ENCODE measurements at regions not wholly inside any gene's neighbourhood (a gene's known extent, or its start where the extent isn't known, plus 50 kb on each side); places are given as distances from the start of the nearest gene placed in this dataset.

GRCh38 chr6:156538875-156539660, 238.1 kb upstream of the ARID1B start:
- no peak for DNase-seq (ENCODE audit: low read depth, low spot score)
- no peak overlapping the region for H3K27ac ChIP-seq

DNA sequence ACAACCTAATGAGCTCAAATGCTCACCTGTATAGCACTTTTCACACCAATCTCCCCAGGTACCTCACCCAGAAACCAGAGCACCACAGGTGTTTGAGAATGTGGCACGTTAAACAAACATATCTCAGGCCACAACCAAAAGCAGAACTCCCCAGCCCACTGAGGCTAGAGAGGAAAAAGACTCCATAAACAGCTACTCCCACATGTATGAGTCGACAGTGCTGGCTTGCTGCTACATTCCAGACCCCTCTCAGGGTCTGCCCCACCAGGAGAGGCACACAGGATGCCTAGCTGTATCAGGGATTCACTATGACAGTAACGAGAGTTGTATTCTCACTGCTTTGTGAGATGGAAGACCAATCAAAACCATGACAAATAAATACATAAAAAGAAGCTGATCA, 242.6 kb upstream of the ARID1B start:
- DNase-seq (ENCODE audit: low read depth, low spot score): no peak

DNA sequence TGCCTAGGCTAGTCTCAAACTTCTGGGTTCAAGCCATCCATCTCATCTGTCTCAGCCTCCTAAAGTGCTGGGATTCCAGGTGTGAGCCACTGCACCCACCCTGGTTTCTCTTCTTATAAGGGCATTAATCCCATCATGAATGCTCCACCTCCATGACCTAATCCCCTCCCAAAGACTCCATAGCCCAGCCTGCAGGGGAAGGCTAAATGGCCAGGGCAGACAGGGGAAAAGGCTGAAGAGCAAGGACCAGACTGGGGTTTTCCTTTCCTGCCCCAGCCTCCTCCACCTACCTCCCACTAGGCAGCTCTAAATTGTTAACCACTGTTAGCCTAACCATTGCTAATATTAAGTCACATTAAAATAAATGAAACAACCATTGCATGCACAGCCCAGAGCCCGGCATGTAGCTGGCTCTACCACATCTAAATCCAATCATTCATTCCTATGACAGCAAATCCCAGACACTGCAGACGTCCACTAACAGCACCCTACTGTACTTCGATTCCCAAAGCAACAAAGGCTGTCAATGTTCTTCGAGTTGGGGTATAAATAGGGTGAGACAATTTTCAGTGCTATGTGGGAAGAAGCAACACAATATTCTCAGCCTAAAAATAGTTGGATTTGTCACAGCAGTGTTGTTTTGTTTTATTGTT, 243.2 kb upstream of the ARID1B start:
- no peak for DNase-seq (ENCODE audit: low read depth, low spot score)
- H3K27ac ChIP-seq: no peak overlapping the region

More for the DNA sequence above, 242.6 kb upstream of the ARID1B start:
- no peak overlapping the region for H3K27ac ChIP-seq

GRCh38 chr6:156526081-156526480, 251.1 kb upstream of the ARID1B start:
- H3K27ac ChIP-seq: no peak overlapping the region
- no peak for DNase-seq (ENCODE audit: low read depth, low spot score)

- H3K27ac ChIP-seq: no peak overlapping the region
- no peak for DNase-seq (ENCODE audit: low read depth, low spot score)
Observed at GRCh38 chr6:156525541-156525940, 251.6 kb upstream of the ARID1B start.

- H3K27ac ChIP-seq: no peak overlapping the region
- no peak for DNase-seq (ENCODE audit: low read depth, low spot score)
Observed at GRCh38 chr6:156519940-156520339, 257.2 kb upstream of the ARID1B start.

- DNase-seq (ENCODE audit: low read depth, low spot score): no peak
- no peak overlapping the region for H3K27ac ChIP-seq
Observed at GRCh38 chr6:156517088-156517487, 260.1 kb upstream of the ARID1B start.

GRCh38 chr6:156515242-156515641, 261.9 kb upstream of the ARID1B start:
- no peak overlapping the region for H3K27ac ChIP-seq
- DNase-seq (ENCODE audit: low read depth, low spot score): no peak

DNA sequence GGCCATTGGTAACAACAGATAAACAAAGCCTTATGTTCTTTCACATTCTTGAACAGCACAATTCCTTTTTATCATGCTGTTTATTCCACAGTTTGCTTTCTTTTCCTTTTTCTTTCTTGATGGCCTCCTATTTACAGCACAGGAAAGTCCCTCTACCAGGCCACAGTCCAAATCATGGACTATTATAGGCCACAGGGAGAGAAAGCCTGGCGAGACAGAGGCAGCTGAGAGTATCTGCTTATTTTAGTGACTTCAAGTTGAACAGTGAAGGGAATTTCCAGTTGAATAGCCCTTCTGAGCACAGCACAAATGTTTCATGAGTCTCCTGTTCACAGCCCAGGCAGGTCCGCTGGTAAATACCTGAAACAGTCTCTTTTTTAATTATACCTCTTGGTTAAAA, 263.7 kb upstream of the ARID1B start:
- DNase-seq (ENCODE audit: low read depth, low spot score): no peak
- no peak overlapping the region for H3K27ac ChIP-seq

- no peak overlapping the region for H3K27ac ChIP-seq
- DNase-seq (ENCODE audit: low read depth, low spot score): no peak
Observed at GRCh38 chr6:156511570-156511969, 265.6 kb upstream of the ARID1B start.

DNA sequence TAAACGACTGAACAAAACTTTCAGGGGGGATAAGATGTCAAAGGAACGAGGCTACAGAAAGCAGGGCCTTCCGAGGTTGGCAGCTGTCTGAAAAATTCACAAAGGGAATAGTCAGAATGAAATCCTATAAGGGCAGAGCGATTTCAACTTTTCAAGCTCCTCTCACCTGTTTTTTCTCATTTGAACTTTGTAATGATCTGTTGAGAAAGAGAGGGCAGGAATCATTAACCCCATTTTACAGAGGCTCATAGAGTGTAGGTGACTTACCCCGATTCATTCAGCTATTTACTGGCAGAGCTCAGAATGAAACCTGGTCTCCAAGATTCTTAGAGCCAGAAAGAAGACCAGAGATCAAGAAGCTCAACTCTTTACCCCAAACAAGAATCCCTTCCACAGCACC, 266.1 kb upstream of the ARID1B start:
- DNase-seq (ENCODE audit: low read depth, low spot score): no peak
- no peak overlapping the region for H3K27ac ChIP-seq

DNA sequence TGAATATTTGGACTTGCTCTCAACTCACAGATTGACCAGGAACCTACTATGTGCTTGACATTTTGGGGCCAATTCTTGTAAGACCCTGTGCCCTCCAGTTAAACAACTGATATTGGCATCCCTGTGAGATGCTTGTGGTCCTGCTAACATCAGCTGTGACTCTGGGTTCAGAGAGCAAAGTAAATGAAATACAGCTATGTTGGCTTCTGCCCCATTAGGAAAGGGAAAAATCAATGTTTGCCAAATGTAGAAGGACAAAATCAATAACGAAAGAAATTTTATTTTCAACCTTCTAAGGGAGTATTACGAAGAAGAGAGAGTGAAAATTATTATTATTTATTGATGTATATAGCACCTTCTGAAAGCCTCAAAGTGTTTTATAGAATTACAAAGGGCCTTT, 266.9 kb upstream of the ARID1B start:
- no peak for DNase-seq (ENCODE audit: low read depth, low spot score)

DNA sequence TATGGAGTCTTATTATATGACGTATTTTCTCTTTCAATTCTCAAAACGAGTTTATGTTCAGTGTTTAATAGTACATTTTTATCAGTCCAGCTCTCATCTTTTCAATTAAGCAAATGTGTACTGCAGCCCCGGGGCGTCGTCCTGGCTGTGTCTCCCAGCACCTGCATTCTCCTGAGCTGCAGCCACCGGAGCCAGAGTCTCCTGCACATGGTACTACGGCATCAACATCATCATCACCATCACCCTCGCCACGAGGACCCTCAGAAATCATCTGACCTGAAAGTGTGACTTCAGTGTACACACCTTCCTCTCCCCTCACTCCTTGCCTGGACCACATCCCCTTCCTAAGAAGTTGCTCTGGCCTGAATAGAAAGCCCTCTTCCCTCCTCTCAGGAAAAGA, 267.7 kb upstream of the ARID1B start:
- DNase-seq (ENCODE audit: low read depth, low spot score): no peak
- no peak overlapping the region for H3K27ac ChIP-seq

More for the DNA sequence above, 266.9 kb upstream of the ARID1B start:
- no peak overlapping the region for H3K27ac ChIP-seq

- no peak for DNase-seq (ENCODE audit: low read depth, low spot score)
Observed at GRCh38 chr6:156508923-156509322, 268.3 kb upstream of the ARID1B start.

GRCh38 chr6:156508126-156508525, 269.1 kb upstream of the ARID1B start:
- no peak for DNase-seq (ENCODE audit: low read depth, low spot score)

More at GRCh38 chr6:156508923-156509322, 268.3 kb upstream of the ARID1B start:
- H3K27ac ChIP-seq: no peak overlapping the region

GRCh38 chr6:156507656-156508055, 269.5 kb upstream of the ARID1B start:
- H3K27ac ChIP-seq: no peak overlapping the region
- DNase-seq (ENCODE audit: low read depth, low spot score): no peak

More at GRCh38 chr6:156508126-156508525, 269.1 kb upstream of the ARID1B start:
- no peak overlapping the region for H3K27ac ChIP-seq

DNA sequence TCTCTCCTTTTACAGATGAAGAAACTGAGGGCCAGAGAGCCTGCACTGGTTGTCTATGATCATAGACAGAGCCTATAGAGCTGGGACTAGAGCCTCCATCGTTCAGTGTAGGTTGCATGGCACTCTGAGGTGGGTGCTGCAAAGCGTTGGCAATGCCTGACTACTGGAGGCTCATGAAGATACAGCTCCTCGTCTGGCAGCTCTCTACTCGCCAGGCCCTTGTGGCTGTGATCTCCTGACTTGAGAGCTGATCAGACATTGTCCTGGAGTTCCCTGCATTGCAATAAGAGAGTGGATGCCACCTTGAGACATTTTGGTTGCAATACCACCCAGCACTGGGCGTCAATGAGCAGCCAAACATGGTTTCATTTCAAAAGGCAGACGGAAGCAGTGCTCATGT, 270.1 kb upstream of the ARID1B start:
- no peak overlapping the region for H3K27ac ChIP-seq
- DNase-seq (ENCODE audit: low read depth, low spot score): no peak

DNA sequence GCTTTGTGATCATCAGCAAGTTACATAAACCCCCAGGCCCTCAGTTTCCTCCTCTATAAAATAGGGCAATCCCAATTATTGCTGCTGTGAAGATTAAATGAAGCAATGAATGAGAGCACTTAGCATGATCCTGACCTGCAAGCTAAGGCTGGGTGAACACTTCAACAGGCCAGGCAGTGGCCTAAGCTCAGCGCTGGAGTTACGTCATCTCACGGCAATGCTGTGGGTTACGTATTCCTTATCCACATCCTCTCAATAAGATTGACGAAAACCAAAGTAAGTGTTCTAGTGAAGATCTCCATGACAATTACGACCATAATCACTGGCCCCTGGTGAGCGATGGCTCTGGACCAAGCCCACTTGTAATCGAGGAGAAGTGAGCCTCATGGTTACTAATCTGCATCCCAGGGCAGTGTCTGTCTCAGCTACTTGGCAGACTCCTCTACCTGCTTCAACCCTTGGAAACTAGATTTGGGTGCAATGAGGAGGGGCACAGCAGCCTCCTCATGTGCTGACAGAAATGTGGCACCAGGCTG, 274.1 kb upstream of the ARID1B start:
- no peak overlapping the region for H3K27ac ChIP-seq
- no peak for DNase-seq (ENCODE audit: low read depth, low spot score)

DNA sequence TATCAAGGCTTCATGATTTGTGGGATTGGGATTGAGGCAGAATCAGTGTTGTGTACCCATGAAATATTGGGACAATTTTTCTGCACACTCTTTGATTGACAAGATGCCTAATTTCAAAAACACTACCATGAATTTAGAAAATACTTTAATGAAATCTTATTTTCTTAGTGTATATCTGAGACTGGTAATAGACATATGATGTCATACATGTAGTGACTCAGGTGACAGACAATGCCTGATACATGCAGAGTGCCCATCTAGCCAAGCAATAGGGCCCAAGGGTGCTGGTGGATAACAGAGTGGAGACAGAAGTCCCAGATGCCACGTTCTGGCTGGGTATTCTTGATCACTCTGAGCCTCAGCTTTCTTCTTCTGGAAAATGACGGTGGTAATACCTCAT, 279.6 kb upstream of the ARID1B start:
- DNase-seq (ENCODE audit: low read depth, low spot score): no peak
- H3K27ac ChIP-seq: no peak overlapping the region

DNA sequence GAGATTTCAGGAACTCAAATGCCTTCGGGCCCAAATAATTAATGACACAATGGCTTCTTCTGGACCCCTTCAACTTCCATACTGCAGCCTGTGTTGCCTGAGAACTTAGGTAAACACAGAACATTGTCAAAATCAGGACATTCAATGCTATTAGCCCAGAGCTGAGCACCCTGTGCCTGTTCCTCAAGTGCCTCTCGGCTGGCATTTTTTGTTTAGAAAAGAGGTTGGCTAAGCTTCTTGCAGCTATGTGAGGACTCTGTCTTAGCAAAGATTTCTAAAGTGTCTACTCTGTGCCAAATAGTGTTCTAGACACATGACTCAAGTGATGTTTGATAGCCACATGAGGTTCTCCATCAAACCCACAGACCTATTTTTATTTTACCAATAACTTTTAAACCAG, 289.3 kb upstream of the ARID1B start:
- DNase-seq (ENCODE audit: low read depth, low spot score): no peak
- H3K27ac ChIP-seq: no peak overlapping the region

GRCh38 chr6:156485150-156485549, 292.0 kb upstream of the ARID1B start:
- H3K27ac ChIP-seq: no peak overlapping the region
- DNase-seq (ENCODE audit: low read depth, low spot score): no peak

Measured in epithelial cell of prostate (primary cell).